A549 (cell line): ENCODE measurements at regions not wholly inside any gene's neighbourhood (a gene's known extent, or its start where the extent isn't known, plus 50 kb on each side); places are given as distances from the start of the nearest gene placed in this dataset.

Experiments
- ATAC-seq, 2 experiments: fragments of 200-7000 bp in 1 of 2; fragments of >200 bp in 1 of 2; cut with Nextera tagmentation in 1 of 2; cut with Tn5 transposase in 1 of 2; 3 replicates each; pipeline versions ENCODE4 v1.8.0 to v1.9.1; 2018 to 2020; ENCODE audit warnings: mild to moderate bottlenecking in 1 of 2, moderate library complexity in 1 of 2
- CTCF ChIA-PET: fragments of 300-600 bp; sonication (Branson Sonifier 250); formaldehyde crosslinking; extraction: SDS; loops from one replicate; lab custom pipeline; 2021; ENCODE audit warnings: antibody characterized with exemption, inconsistent platforms; lab: Yijun Ruan, JAX
- POLR2A ChIA-PET: fragments of 350-600 bp; formaldehyde crosslinking; extraction: SDS; loops from one replicate; lab custom pipeline; 2021; ENCODE audit warnings: antibody characterized with exemption, inconsistent platforms; lab: Yijun Ruan, JAX
- DNase-seq, 2 experiments: peaks; one replicate each; pipeline versions ENCODE4 v3.0.0 to v3.0.0-alpha.2; 2011 to 2016; ENCODE audit warnings: low read depth in 1 of 2, low spot score in 1 of 2
- FAIRE-seq: peaks from 2 replicates; lab custom pipeline; 2011; peaks lifted over from hg19 to GRCh38; lab: Jason Lieb, UNC
- H3K27ac ChIP-seq, 2 experiments: fragments of >200 bp; sonication (Bioruptor Twin); formaldehyde crosslinking; 3 replicates each; pipeline ENCODE4 v1.5.1; 2016 to 2017
- H3K4me1 ChIP-seq: fragments of >200 bp; sonication (Bioruptor Twin); formaldehyde crosslinking; 3 replicates; pipeline ENCODE4 v1.6.1; 2016
- H3K4me2 ChIP-seq: fragments of >200 bp; sonication (Bioruptor Twin); formaldehyde crosslinking; 3 replicates; pipeline ENCODE4 v1.6.1; 2016
- H3K4me3 ChIP-seq: fragments of >200 bp; sonication (Bioruptor Twin); formaldehyde crosslinking; 3 replicates; pipeline ENCODE4 v1.5.1; 2016
- H3K9me3 ChIP-seq: fragments of >200 bp; sonication (Bioruptor Twin); formaldehyde crosslinking; 3 replicates; pipeline ENCODE4 v1.6.1; 2016
- BHLHE40 ChIP-seq: IDR thresholded peaks from 2 replicates; pipeline ENCODE4 v1.6.1; 2012; ENCODE audit warnings: low read depth, low read length, inconsistent platforms
- CBX8 ChIP-seq: fragments of 200-600 bp; sonication (generic); IDR thresholded peaks from 2 replicates; pipeline ENCODE4 v1.6.1; 2016
- CHD2 ChIP-seq: fragments of 150-350 bp; IDR thresholded peaks from 2 replicates; pipeline ENCODE4 v1.6.1; 2014; ENCODE audit warnings: low read length; ENCODE audit not compliant: partially characterized antibody
- EHMT2 ChIP-seq: fragments of 200-600 bp; sonication (generic); IDR thresholded peaks from 2 replicates; pipeline ENCODE4 v1.6.1; 2016; ENCODE audit warnings: antibody characterized with exemption, low read depth, mild to moderate bottlenecking, moderate library complexity
- EP300 ChIP-seq, 2 experiments: fragments of >200 bp; sonication (Bioruptor Twin); formaldehyde crosslinking; IDR thresholded peaks; 2 replicates in 1 of 2; 3 replicates in 1 of 2; pipeline ENCODE4 v1.6.1; 2016 to 2017
- FOSL2 ChIP-seq, 2 experiments: fragments of 450-650 bp in 1 of 2; fragments of >200 bp in 1 of 2; sonication (Bioruptor Twin) in 1 of 2; formaldehyde crosslinking; IDR thresholded peaks; 2 replicates each; pipeline versions ENCODE4 v1.5.0 to v1.6.1; 2016 to 2020; ENCODE audit warnings: mild to moderate bottlenecking in 1 of 2, moderate library complexity in 1 of 2
- GATA3 ChIP-seq: IDR thresholded peaks from 2 replicates; pipeline ENCODE4 v1.6.1; 2012; ENCODE audit warnings: borderline replicate concordance
- HDAC2 ChIP-seq: fragments of 200-600 bp; sonication (generic); IDR thresholded peaks from 2 replicates; pipeline ENCODE4 v1.6.1; 2016
- HEYL ChIP-seq: fragments of 250-450 bp; sonication (Bioruptor Pico); IDR thresholded peaks from 2 replicates; pipeline ENCODE4 v1.8.0; 2021; ENCODE audit warnings: mild to moderate bottlenecking, moderate library complexity
- HOXA7 ChIP-seq: fragments of 250-450 bp; sonication (Bioruptor Pico); IDR thresholded peaks from 2 replicates; pipeline ENCODE4 v1.5.0; 2020; ENCODE audit warnings: mild to moderate bottlenecking, moderate library complexity
- HOXB13 ChIP-seq: fragments of 250-450 bp; sonication (Bioruptor Pico); IDR thresholded peaks from 2 replicates; pipeline ENCODE4 v1.5.0; 2020; ENCODE audit warnings: low read depth, mild to moderate bottlenecking, moderate library complexity
- JUN ChIP-seq, 2 experiments: fragments of >200 bp; sonication (Bioruptor Twin); formaldehyde crosslinking; IDR thresholded peaks; 2 replicates in 1 of 2; 3 replicates in 1 of 2; pipeline ENCODE4 v1.6.1; 2016 to 2017
- JUNB ChIP-seq: fragments of >200 bp; sonication (Bioruptor Twin); formaldehyde crosslinking; IDR thresholded peaks from 2 replicates; pipeline ENCODE4 v1.6.1; 2016
- KDM1A ChIP-seq: fragments of 200-600 bp; sonication (generic); IDR thresholded peaks from 2 replicates; pipeline ENCODE4 v1.6.1; 2016; ENCODE audit warnings: low read depth, mild to moderate bottlenecking
- KDM5A ChIP-seq: fragments of 200-600 bp; sonication (generic); IDR thresholded peaks from 2 replicates; pipeline ENCODE4 v1.6.1; 2016; ENCODE audit warnings: antibody characterized with exemption, mild to moderate bottlenecking
- MAZ ChIP-seq: fragments of 150-350 bp; IDR thresholded peaks from 2 replicates; pipeline ENCODE4 v1.6.1; 2014; ENCODE audit warnings: antibody characterized with exemption, low read depth, low read length, borderline replicate concordance
- NPAS2 ChIP-seq: fragments of 250-450 bp; sonication (Bioruptor Pico); IDR thresholded peaks from 2 replicates; pipeline ENCODE4 v1.8.0; 2022; ENCODE audit warnings: mild to moderate bottlenecking, moderate library complexity, borderline replicate concordance
- NR3C1 ChIP-seq: fragments of >200 bp; sonication (Bioruptor Twin); formaldehyde crosslinking; IDR thresholded peaks from 3 replicates; pipeline ENCODE4 v1.6.1; 2017
- POLR2A ChIP-seq: IDR thresholded peaks from 2 replicates; pipeline ENCODE4 v1.6.1; 2012; ENCODE audit warnings: mild to moderate bottlenecking, low read length
- RAD21 ChIP-seq, 2 experiments: fragments of >200 bp in 1 of 2; sonication (Bioruptor Twin) in 1 of 2; formaldehyde crosslinking in 1 of 2; IDR thresholded peaks in 1 of 2; conservative IDR thresholded peaks in 1 of 2; 2 replicates in 1 of 2; 3 replicates in 1 of 2; pipeline ENCODE4 v1.6.1; 2012 to 2018; ENCODE audit warnings: inconsistent platforms in 1 of 2
- RARB ChIP-seq: fragments of 250-450 bp; sonication (Bioruptor Pico); IDR thresholded peaks from 2 replicates; pipeline ENCODE4 v1.8.0; 2021; ENCODE audit warnings: mild to moderate bottlenecking, moderate library complexity
- SREBF2 ChIP-seq: fragments of 450-650 bp; IDR thresholded peaks from 2 replicates; pipeline ENCODE4 v1.6.1; 2014; ENCODE audit warnings: mild to moderate bottlenecking, moderate library complexity
- TFCP2L1 ChIP-seq: fragments of 250-450 bp; sonication (Bioruptor Pico); IDR thresholded peaks from 2 replicates; pipeline ENCODE4 v1.5.0; 2021; ENCODE audit warnings: mild to moderate bottlenecking
- ZFP36 ChIP-seq: fragments of 450-650 bp; IDR thresholded peaks from 2 replicates; pipeline ENCODE4 v1.6.1; 2014; ENCODE audit warnings: borderline replicate concordance; ENCODE audit not compliant: partially characterized antibody
- ZNF302 ChIP-seq: fragments of 250-450 bp; sonication (Bioruptor Pico); IDR thresholded peaks from 2 replicates; pipeline ENCODE4 v1.9.0; 2021; ENCODE audit warnings: inconsistent platforms, mild to moderate bottlenecking, moderate library complexity
- WGBS: methylation state at CpG from one replicate; pipeline ENCODE4 v1.1.6; 2017; ENCODE audit errors: missing lambda C conversion rate; 5-methylcytosine and 5-hydroxymethylcytosine counted together
- TF ChIP-seq, protein P1 (sequence below): fragments of >200 bp; sonication (Bioruptor Twin); formaldehyde crosslinking; IDR thresholded peaks from 3 replicates; pipeline ENCODE4 v1.5.1; 2016
- TF ChIP-seq, protein P2 (sequence below): IDR thresholded peaks from 2 replicates; pipeline ENCODE4 v1.6.1; 2012; ENCODE audit warnings: low read depth, borderline replicate concordance

GRCh38 chr15:72912996-72913395 is 129.4 kb upstream of the ADPGK start:
- FAIRE-seq (no peak), DNase-seq (no peak), ATAC-seq (no peak)
- Histone ChIP-seq H3K9me3 (no peaks in the 10 kb centered on the region), H3K4me1 (no peaks in the 10 kb centered on the region), H3K4me3 (no peak overlapping the region), H3K27ac (no peak overlapping the region), H3K4me2 (no peak overlapping the region)
- WGBS: 23% methylated on average over 2 of the region's 2 CpGs
- no peak for TF ChIP-seq EHMT2
- no peak for TF ChIP-seq SREBF2
- TF ChIP-seq NPAS2 (CRISPR knock-in tag): no peak
- no peak for TF ChIP-seq JUNB
- TF ChIP-seq POLR2A: no peak
- TF ChIP-seq, protein P1, sequence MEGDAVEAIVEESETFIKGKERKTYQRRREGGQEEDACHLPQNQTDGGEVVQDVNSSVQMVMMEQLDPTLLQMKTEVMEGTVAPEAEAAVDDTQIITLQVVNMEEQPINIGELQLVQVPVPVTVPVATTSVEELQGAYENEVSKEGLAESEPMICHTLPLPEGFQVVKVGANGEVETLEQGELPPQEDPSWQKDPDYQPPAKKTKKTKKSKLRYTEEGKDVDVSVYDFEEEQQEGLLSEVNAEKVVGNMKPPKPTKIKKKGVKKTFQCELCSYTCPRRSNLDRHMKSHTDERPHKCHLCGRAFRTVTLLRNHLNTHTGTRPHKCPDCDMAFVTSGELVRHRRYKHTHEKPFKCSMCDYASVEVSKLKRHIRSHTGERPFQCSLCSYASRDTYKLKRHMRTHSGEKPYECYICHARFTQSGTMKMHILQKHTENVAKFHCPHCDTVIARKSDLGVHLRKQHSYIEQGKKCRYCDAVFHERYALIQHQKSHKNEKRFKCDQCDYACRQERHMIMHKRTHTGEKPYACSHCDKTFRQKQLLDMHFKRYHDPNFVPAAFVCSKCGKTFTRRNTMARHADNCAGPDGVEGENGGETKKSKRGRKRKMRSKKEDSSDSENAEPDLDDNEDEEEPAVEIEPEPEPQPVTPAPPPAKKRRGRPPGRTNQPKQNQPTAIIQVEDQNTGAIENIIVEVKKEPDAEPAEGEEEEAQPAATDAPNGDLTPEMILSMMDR: no peak
- no peak for TF ChIP-seq CBX8
- TF ChIP-seq KDM1A: no peak
- no peak for TF ChIP-seq JUN (IDR thresholded peaks at IDR 0.05)
- no peak for TF ChIP-seq HOXA7 (CRISPR knock-in tag)
- no peak for TF ChIP-seq HDAC2
- TF ChIP-seq FOSL2 (IDR thresholded peaks at IDR 0.05): no peak
- TF ChIP-seq FOSL2 (CRISPR knock-in tag; IDR thresholded peaks at IDR 0.05): no peak
- no peak for TF ChIP-seq BHLHE40
- TF ChIP-seq, protein P2, sequence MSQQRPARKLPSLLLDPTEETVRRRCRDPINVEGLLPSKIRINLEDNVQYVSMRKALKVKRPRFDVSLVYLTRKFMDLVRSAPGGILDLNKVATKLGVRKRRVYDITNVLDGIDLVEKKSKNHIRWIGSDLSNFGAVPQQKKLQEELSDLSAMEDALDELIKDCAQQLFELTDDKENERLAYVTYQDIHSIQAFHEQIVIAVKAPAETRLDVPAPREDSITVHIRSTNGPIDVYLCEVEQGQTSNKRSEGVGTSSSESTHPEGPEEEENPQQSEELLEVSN: no peak
- POLR2A ChIA-PET: no interaction called here
- CTCF ChIA-PET: no interaction called here

- H3K9me3 ChIP-seq: no peaks in the 10 kb centered on the region
- TF ChIP-seq CHD2 (no peak), RAD21 (conservative IDR thresholded peaks at IDR 0.05 in 1 of 2, IDR thresholded peaks at IDR 0.05 in 1 of 2) (no peak), JUNB (no peak), GATA3 (no peak), NR3C1 (no peak), ZFP36 (no peak), RARB (CRISPR knock-in tag) (no peak), MAZ (no peak), TFCP2L1 (no peak), EP300 (IDR thresholded peaks at IDR 0.05) (no peak), HEYL (CRISPR knock-in tag) (no peak), HOXB13 (CRISPR knock-in tag) (no peak), KDM5A (no peak), ZNF302 (CRISPR knock-in tag) (no peak)
- TF ChIP-seq, protein P2: no peak
- TF ChIP-seq, protein P1: no peak
- no peak overlapping the region for H3K27ac ChIP-seq
- no peak overlapping the region for H3K4me2 ChIP-seq
- H3K4me3 ChIP-seq: no peak overlapping the region
- ATAC-seq (no peak), DNase-seq (no peak), FAIRE-seq (no peak)
- no peaks in the 10 kb centered on the region for H3K4me1 ChIP-seq
- CTCF ChIA-PET: interaction anchor here (1.0 kb wide), 1 partner anchor 324 kb away, joined by 3 read pairs; no protein-coding TSS in a partner anchor
- 26% methylated on average over 4 of the region's 4 CpGs for WGBS
- POLR2A ChIA-PET: no interaction called here
Measured at GRCh38 chr15:72912121-72912520, 128.6 kb upstream of the ADPGK start.
